HG03354 (cell line): ENCODE measurements at regions not wholly inside any gene's neighbourhood (a gene's known extent, or its start where the extent isn't known, plus 50 kb on each side); places are given as distances from the start of the nearest gene placed in this dataset.

ENCODE experiments used
- ATAC-seq: cut with Tn5 transposase; IDR thresholded peaks from one replicate; pipeline ENCODE4 v1.9.1; 2021; ENCODE audit warnings: mild to moderate bottlenecking; ENCODE audit not compliant: unreplicated experiment, poor library complexity, severe bottlenecking

DNA sequence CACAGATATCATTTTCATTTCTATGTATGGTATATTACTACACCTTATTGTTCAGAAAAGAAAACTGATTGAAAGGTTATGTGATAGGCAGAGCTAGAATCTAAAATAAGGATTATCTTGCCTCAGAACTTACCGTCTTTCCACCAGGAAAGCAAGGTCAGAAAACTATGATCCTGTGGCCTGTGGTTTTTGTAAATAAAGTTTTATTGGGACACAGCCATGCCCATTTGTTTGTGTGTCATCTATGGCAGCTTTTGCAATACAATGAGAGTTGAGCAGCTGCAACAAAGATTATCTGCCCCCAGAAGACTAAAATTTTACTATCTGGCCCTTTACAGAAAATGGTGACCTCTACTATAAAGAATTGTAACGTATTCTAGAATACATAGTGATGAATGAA is 314.7 kb upstream of the SLCO3A1 start:
- no peak for ATAC-seq

DNA sequence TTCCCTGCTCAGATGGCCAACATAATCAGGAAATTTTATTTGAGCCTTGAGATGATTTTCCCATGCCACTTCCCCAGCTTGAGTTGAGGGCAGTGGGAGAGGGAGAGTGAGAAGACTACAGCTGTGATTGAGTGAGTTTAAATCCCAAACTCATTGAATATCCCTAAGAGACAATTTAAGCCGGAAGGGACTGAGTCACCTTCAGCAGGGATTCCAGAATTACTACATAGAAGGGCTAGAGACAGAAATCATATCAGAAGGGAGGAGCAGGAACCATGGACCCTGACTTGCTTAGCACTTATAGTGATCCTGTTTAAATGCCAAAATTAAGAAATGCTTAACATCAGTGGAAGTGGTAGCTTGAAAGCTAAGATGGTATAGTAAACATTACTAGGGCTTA is 312.2 kb upstream of the SLCO3A1 start:
- no peak for ATAC-seq

DNA sequence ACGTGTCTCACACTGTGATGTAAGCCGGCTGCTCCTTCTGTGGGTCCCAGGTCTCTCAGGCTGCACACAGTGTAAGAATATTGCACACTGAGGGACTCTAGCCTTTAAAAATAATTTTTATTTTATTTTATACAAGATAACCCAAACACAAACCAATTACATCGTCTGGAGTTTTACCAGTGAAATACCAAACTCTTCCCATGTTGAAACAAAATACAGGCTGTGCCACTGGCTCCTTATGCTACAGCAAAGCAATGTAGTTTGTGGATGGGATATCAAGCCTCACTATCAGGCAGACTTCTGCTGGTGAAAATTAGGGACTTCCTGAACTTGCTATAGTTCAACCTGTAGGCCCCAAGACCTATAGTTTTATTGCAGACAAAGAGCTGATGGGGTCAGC is 311.3 kb upstream of the SLCO3A1 start:
- no peak for ATAC-seq

GRCh38 chr15:91547356-91547755 is 306.2 kb upstream of the SLCO3A1 start:
- ATAC-seq, result no peak

DNA sequence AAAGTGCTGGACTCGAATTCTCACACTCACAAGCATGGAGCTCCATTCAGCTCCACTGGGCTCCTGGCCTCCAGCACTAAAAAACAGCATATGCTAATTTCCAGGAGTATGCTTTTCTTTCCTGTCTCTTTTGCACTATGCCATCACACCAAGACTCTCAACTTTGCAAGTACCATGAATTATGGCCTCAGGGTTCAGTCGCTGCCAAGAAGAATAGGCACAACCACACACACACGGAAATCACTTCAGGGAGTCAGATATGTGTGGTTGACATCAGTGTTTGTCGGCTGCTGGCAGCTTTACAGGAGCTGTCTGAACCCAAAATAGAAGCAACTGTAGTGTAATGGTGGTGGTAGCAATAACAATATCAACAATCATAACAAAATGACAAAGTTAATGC is 305.0 kb upstream of the SLCO3A1 start:
- ATAC-seq, result no peak

DNA sequence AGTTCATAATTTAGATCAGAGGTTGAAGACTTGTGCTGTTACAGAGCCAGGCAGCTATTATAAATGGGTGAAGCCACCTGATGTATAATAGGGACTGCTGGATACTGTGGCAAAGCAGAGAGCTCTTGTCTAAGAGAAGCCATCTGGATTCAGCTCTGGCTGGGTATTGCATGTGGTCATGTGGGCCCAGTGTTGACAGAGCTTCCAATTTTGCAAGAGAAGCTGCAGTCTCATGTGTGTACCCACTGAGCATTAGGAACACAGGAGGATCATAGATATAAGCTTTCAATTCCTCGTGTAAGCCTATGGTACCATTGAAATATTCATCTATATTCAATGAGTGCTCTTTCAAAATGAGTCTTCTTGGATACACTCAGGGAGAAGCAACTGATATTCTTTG is 303.9 kb upstream of the SLCO3A1 start:
- no peak for ATAC-seq

GRCh38 chr15:91552555-91552954 is 301.0 kb upstream of the SLCO3A1 start:
- ATAC-seq, result no peak

- no peak for ATAC-seq
Observed at GRCh38 chr15:91553196-91553854, 300.2 kb upstream of the SLCO3A1 start.

- ATAC-seq, result no peak
Observed at GRCh38 chr15:91555312-91555711, 298.2 kb upstream of the SLCO3A1 start.

- ATAC-seq, result no peak
Observed at GRCh38 chr15:91556926-91557325, 296.6 kb upstream of the SLCO3A1 start.

DNA sequence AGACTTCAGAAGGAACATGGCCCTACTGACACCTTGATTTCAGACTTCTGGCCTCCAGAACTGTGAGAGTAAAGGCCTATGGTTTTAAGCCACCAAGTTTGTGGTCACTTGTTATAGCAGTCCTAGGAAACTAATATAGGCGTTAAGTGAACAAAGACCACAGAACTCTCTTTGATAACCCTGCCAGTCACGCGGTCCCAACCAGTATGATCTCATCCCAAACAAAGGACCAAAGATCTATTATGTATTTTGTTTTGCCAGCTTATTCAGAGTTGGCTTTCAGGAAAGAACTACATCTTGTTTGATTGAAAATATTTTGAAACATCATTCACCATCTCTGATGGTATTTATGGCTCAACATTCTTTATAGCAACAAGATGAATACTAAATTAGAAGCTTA is 294.4 kb upstream of the SLCO3A1 start:
- ATAC-seq, result no peak

GRCh38 chr15:91561371-91562100 is 292.0 kb upstream of the SLCO3A1 start:
- ATAC-seq, result no peak

GRCh38 chr15:91562698-91563097 is 290.8 kb upstream of the SLCO3A1 start:
- ATAC-seq, result no peak

DNA sequence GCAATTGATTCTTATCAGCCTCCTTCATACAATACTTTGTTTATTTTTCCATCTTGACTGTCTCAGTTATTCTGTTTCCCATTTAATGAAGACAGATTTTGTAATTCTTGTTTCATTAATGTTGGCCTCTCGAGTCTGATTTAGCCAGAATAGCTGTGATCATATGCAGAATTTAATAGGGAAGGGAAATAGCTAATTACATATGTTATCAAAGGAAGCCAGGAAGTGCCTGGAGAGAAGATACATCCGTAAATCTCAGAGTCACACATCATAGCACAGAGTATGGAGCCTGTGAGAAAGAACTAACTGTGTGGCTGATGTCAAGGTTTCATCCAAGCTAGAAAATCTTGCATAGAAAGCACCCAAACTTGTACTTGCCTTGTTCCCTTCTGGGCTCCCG is 288.9 kb upstream of the SLCO3A1 start:
- no peak for ATAC-seq

- no peak for ATAC-seq
Observed at GRCh38 chr15:91566141-91566540, 287.4 kb upstream of the SLCO3A1 start.

DNA sequence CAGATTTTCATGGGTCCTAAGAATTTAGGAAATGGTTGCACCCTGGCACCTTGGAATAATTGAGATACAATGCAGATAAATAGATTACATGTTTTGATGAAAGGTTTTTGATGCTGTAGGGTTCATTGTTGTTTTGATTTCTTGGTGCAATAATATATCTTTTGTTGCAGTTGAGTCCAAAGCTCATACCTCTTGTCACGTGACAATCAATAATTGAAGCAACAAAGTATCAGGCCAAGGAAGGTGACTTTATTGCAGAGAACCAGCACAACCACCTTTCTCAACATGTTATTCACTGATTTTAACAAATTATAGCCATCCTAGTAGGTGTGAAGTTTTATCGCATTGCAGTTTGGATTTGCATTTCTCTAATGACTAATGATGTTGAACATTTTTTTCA is 285.5 kb upstream of the SLCO3A1 start:
- ATAC-seq, result no peak

DNA sequence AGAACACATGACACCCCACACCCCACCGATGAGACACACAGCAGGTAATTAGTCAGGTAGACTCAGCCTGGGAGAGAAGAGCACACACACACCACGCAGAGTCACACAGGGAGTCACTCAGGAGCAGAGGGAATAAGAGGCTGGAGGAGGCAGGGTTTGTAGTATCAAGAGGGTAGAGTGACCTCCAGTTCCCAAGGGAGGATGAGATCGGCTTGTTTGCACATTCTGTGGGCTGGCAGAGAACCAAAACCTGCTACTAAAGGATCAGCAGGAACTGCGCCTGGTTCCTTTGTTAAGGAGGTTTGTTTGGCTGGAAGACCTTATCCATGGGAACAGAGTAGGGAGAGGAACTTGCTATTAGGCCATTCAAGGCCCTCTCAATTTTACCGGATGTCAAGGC is 281.4 kb upstream of the SLCO3A1 start:
- ATAC-seq, result no peak

DNA sequence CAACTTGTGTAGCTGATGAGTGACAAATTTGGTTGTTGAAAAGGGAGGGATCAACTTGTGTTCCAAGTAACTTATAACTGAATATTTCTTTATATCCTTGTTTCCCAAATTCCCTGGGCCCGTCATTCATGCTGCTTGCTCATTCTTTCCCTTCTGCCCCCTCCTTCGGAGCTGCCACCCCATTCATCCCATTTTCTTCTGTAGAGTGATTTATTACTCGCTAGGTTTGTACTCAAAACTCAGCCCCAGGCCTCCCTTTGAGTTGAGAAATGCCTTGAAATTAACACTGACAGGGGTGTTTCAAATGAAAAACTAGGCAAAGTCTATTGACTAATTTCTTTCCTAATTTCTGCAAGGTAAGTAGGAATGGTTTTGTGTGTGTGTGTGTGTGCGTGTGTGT is 277.4 kb upstream of the SLCO3A1 start:
- no peak for ATAC-seq

GRCh38 chr15:91578511-91578910 is 275.0 kb upstream of the SLCO3A1 start:
- no peak for ATAC-seq

DNA sequence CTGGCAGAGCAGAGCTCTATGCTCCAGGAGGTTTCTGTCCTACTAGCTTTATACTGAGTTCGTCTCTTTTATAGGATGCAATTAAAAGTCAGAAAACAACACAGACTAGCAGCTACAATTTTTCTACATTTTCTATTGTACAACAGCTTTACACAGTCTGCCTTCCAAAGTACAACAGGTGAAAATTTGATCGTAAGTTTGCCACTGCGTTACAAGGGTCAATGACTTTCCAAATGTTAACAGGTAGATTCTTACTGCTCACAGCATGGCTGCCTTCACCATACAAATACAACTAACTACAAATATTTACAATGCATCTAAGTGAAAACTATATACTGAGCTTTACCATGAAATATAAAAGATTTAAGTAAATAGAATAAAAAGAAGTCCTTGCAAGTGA is 268.6 kb upstream of the SLCO3A1 start:
- no peak for ATAC-seq

- no peak for ATAC-seq
Observed at GRCh38 chr15:91586560-91586959, 266.9 kb upstream of the SLCO3A1 start.

- ATAC-seq, result no peak
Observed at GRCh38 chr15:91589360-91589759, 264.1 kb upstream of the SLCO3A1 start.
